Ishikawa (cell line): ENCODE measurements at regions not wholly inside any gene's neighbourhood (a gene's known extent, or its start where the extent isn't known, plus 50 kb on each side); places are given as distances from the start of the nearest gene placed in this dataset.

Experiments
- CEBPB ChIP-seq: IDR thresholded peaks from 2 replicates; pipeline ENCODE4 v1.6.1; 2012
- EGR1 ChIP-seq: IDR thresholded peaks from 2 replicates; pipeline ENCODE4 v1.6.1; 2012
- EP300 ChIP-seq: IDR thresholded peaks from 2 replicates; pipeline ENCODE4 v1.6.1; 2012; ENCODE audit warnings: borderline replicate concordance
- MAX ChIP-seq: IDR thresholded peaks from 2 replicates; pipeline ENCODE4 v1.6.1; 2012
- RAD21 ChIP-seq: IDR thresholded peaks from 2 replicates; pipeline ENCODE4 v1.6.1; 2012; ENCODE audit warnings: low read depth
- REST ChIP-seq: IDR thresholded peaks from 2 replicates; pipeline ENCODE4 v1.6.1; 2012; ENCODE audit warnings: low read depth, mild to moderate bottlenecking
- TAF1 ChIP-seq: IDR thresholded peaks from 2 replicates; pipeline ENCODE4 v1.6.1; 2012; ENCODE audit warnings: low read depth, mild to moderate bottlenecking
- TCF12 ChIP-seq: IDR thresholded peaks from 2 replicates; pipeline ENCODE4 v1.6.1; 2012; ENCODE audit warnings: low read depth
- TEAD4 ChIP-seq: IDR thresholded peaks from 2 replicates; pipeline ENCODE4 v1.6.1; 2012
- USF1 ChIP-seq: IDR thresholded peaks from 2 replicates; pipeline ENCODE4 v1.6.1; 2012
- YY1 ChIP-seq: IDR thresholded peaks from 2 replicates; pipeline ENCODE4 v1.6.1; 2012; ENCODE audit warnings: low read depth

- TF ChIP-seq TEAD4 (no peak), REST (no peak), RAD21 (no peak), EP300 (no peak), TAF1 (no peak), USF1 (no peak), CEBPB (no peak), EGR1 (no peak), YY1 (no peak), MAX (no peak), TCF12 (no peak)
These were observed 95.9 kb upstream of the RPS6KA3 start for GRCh38 chrX:20362268-20363267.
